ENCODE measurements at regions not wholly inside any gene's neighbourhood (a gene's known extent, or its start where the extent isn't known, plus 50 kb on each side); places are given as distances from the start of the nearest gene placed in this dataset.

- FAIRE-seq, result no peak
- dilution Hi-C loops (cut with MboI; ENCODE audit: extremely low pct_ligation_motif_present, low sequenced_read_pairs), result no loop called here
- no peak overlapping the region for H3K4me2 ChIP-seq (ENCODE audit: insufficient read depth, low read length)
Measured at GRCh38 chr16:22622703-22623102, 112.0 kb downstream of the NPIPB5 start.

More at GRCh38 chr16:22622703-22623102, 112.0 kb downstream of the NPIPB5 start:
- no peak for DNase-seq (ENCODE audit: low read depth, low spot score)
- Histone ChIP-seq H3K27ac (ENCODE audit: insufficient read depth, low read depth, low read length) (no peak overlapping the region), H3K9me1 (replicated peaks; ENCODE audit: control insufficient read depth, extremely low read depth, insufficient read depth, low read length) (no peaks in the 10 kb centered on the region), H2AFZ (ENCODE audit: low read depth, low read length) (no peak overlapping the region), H3K79me2 (ENCODE audit: control insufficient read depth, insufficient read depth, low read length) (no peaks in the 10 kb centered on the region), H3K27me3 (ENCODE audit: control insufficient read depth in 2 of 2, insufficient read depth in 2 of 2, low read length in 2 of 2) (peaks cover 7 to 23% of the 10 kb centered on the region in 2 experiments), H3K9ac (replicated peaks; ENCODE audit: extremely low read depth, insufficient read depth, low read length) (no peak overlapping the region), H3K9me3 (replicated peaks; ENCODE audit: control insufficient read depth, insufficient read depth, low read length) (no peaks in the 10 kb centered on the region), H3K4me3 (replicated peaks in 1 of 3; ENCODE audit: insufficient read depth in 1 of 3, low read depth in 1 of 3, low read length in 3 of 3) (no peak overlapping the region), H3K4me1 (ENCODE audit: control insufficient read depth, extremely low read depth, insufficient read depth, low read length) (no peaks in the 10 kb centered on the region), H3K36me3 (ENCODE audit: control insufficient read depth in 2 of 2, extremely low read depth in 1 of 2, insufficient read depth in 2 of 2, low read length in 2 of 2) (no peaks in the 10 kb centered on the region), H4K20me1 (replicated peaks; ENCODE audit: control insufficient read depth, extremely low read depth, insufficient read depth, low read length) (no peaks in the 10 kb centered on the region)
- ChIA-PET CTCF (no interaction called here), POLR2A (no interaction called here)
- intact Hi-C loops (cut with micrococcal nuclease), result loop anchor here (5.0 kb wide), 1 partner anchor 35 kb away; no protein-coding TSS in a partner anchor
- TF ChIP-seq POLR2A (IDR thresholded peaks at IDR 0.05; ENCODE audit: low read depth, low read length), result no peak
- no peak for TF ChIP-seq MAX (IDR thresholded peaks at IDR 0.05; ENCODE audit: insufficient read depth, insufficient read length)
- TF ChIP-seq FOS (IDR thresholded peaks at IDR 0.05; ENCODE audit: borderline replicate concordance, insufficient read depth, low read length), result no peak
- TF ChIP-seq MYC (IDR thresholded peaks at IDR 0.05; ENCODE audit: low read depth, low read length), result no peak
- no peak for TF ChIP-seq POLR2AphosphoS5 (IDR thresholded peaks at IDR 0.05; ENCODE audit: insufficient read depth, low read depth, low read length)
- no peak for TF ChIP-seq CTCF (IDR thresholded peaks at IDR 0.05; ENCODE audit: extremely low read depth in 1 of 2, insufficient read depth in 1 of 2, low read depth in 1 of 2, low read length in 2 of 2)
- no peak for TF ChIP-seq JUN (IDR thresholded peaks at IDR 0.05; ENCODE audit: borderline replicate concordance, insufficient read depth, insufficient read length, low read depth)
- TF ChIP-seq GATA2 (IDR thresholded peaks at IDR 0.05; ENCODE audit: insufficient read depth, insufficient read length, low read depth, low read length), result no peak
- no peak for TF ChIP-seq EZH2 (IDR thresholded peaks at IDR 0.05; ENCODE audit: borderline replicate concordance, low read depth, low read length, severe bottlenecking)
- no TSS peak for BruUV-seq (replicated peaks)

Measured in endothelial cell of umbilical vein (primary cell).